GM12878 (cell line): ENCODE measurements at regions not wholly inside any gene's neighbourhood (a gene's known extent, or its start where the extent isn't known, plus 50 kb on each side); places are given as distances from the start of the nearest gene placed in this dataset.

ENCODE experiments used
- BHLHE40 ChIP-seq, 2 experiments: fragments of 450-650 bp in 1 of 2; IDR thresholded peaks; 2 replicates each; pipeline ENCODE4 v1.6.1; 2011 to 2017; ENCODE audit warnings: low read depth in 2 of 2, borderline replicate concordance in 1 of 2, improper control_type of control experiment in 1 of 2, low read length in 1 of 2, mild to moderate bottlenecking in 1 of 2
- CREB1 ChIP-seq: IDR thresholded peaks from 2 replicates; pipeline ENCODE4 v1.6.1; 2012; ENCODE audit warnings: low read depth, mild to moderate bottlenecking, inconsistent platforms
- EZH2 ChIP-seq: IDR thresholded peaks from 2 replicates; pipeline ENCODE4 v1.6.1; 2012; ENCODE audit warnings: low read depth, mild to moderate bottlenecking, control low read depth, inconsistent platforms, low read length, borderline replicate concordance; ENCODE audit not compliant: control insufficient read depth
- FOXM1 ChIP-seq: IDR thresholded peaks from 2 replicates; pipeline ENCODE4 v1.6.1; 2012; ENCODE audit warnings: low read depth, mild to moderate bottlenecking, inconsistent platforms, low read length, moderate library complexity
- NBN ChIP-seq: fragments of 450-650 bp; IDR thresholded peaks from 2 replicates; pipeline ENCODE4 v1.6.1; 2016
- POLR2AphosphoS2 ChIP-seq: IDR thresholded peaks from 2 replicates; pipeline ENCODE4 v1.6.1; 2011; ENCODE audit warnings: low read depth, mild to moderate bottlenecking, low read length, improper control_type of control experiment, moderate library complexity
- SMARCA5 ChIP-seq: fragments of 450-650 bp; IDR thresholded peaks from 2 replicates; pipeline ENCODE4 v1.6.1; 2017; ENCODE audit warnings: mild to moderate bottlenecking
- TBL1XR1 ChIP-seq: IDR thresholded peaks from 2 replicates; pipeline ENCODE4 v1.6.1; 2012; ENCODE audit warnings: low read depth, low read length, improper control_type of control experiment
- TF ChIP-seq, protein P1 (sequence below): fragments of 450-650 bp; IDR thresholded peaks from 2 replicates; pipeline ENCODE4 v1.6.1; 2017; ENCODE audit warnings: low read depth, mild to moderate bottlenecking, moderate library complexity
- TF ChIP-seq, protein P2 (sequence below), 3 experiments: IDR thresholded peaks in 2 of 3; conservative IDR thresholded peaks in 1 of 3; 2 replicates each; pipeline ENCODE4 v1.5.1; 2011; ENCODE audit warnings: low read depth in 3 of 3, low read length in 3 of 3, mild to moderate bottlenecking in 3 of 3, control low read depth in 2 of 3, moderate library complexity in 2 of 3, inconsistent platforms in 1 of 3, mixed read lengths in 1 of 3; ENCODE audit not compliant: control insufficient read depth in 2 of 3, insufficient read depth in 1 of 3; ENCODE audit errors: extremely low read depth in 1 of 3

DNA sequence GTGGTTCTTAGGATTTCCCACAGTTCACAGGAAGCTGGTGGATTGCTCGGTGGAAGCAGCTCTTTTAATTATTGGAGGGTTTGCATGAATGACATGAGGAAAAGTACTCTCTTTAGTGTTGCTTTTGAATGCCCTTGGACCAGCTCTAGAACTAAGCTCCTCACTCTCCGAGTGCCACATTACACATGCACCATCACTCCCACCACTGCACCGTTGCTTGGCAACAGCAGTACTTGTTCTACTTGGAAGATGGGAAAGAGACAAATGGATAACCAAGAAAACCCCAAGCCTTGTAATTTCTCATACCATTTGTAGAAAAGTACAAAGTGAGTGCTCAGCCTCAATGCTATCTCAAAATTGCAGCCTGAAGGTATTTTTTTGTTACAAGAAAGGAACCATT lies 620.2 kb upstream of the BOD1L1 start:
- TF ChIP-seq, protein P1, sequence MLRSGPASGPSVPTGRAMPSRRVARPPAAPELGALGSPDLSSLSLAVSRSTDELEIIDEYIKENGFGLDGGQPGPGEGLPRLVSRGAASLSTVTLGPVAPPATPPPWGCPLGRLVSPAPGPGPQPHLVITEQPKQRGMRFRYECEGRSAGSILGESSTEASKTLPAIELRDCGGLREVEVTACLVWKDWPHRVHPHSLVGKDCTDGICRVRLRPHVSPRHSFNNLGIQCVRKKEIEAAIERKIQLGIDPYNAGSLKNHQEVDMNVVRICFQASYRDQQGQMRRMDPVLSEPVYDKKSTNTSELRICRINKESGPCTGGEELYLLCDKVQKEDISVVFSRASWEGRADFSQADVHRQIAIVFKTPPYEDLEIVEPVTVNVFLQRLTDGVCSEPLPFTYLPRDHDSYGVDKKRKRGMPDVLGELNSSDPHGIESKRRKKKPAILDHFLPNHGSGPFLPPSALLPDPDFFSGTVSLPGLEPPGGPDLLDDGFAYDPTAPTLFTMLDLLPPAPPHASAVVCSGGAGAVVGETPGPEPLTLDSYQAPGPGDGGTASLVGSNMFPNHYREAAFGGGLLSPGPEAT: no peak
- TF ChIP-seq CREB1 (no peak), POLR2AphosphoS2 (no peak), BHLHE40 (IDR thresholded peaks at IDR 0.05; ENCODE audit: borderline replicate concordance in 1 of 2, low read depth in 2 of 2, low read length in 1 of 2) (no peak), EZH2 (no peak), TBL1XR1 (no peak), FOXM1 (no peak), SMARCA5 (no peak), NBN (no peak)
- TF ChIP-seq, protein P2, sequence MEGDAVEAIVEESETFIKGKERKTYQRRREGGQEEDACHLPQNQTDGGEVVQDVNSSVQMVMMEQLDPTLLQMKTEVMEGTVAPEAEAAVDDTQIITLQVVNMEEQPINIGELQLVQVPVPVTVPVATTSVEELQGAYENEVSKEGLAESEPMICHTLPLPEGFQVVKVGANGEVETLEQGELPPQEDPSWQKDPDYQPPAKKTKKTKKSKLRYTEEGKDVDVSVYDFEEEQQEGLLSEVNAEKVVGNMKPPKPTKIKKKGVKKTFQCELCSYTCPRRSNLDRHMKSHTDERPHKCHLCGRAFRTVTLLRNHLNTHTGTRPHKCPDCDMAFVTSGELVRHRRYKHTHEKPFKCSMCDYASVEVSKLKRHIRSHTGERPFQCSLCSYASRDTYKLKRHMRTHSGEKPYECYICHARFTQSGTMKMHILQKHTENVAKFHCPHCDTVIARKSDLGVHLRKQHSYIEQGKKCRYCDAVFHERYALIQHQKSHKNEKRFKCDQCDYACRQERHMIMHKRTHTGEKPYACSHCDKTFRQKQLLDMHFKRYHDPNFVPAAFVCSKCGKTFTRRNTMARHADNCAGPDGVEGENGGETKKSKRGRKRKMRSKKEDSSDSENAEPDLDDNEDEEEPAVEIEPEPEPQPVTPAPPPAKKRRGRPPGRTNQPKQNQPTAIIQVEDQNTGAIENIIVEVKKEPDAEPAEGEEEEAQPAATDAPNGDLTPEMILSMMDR (IDR thresholded peaks at IDR 0.05 in 2 of 3, conservative IDR thresholded peaks at IDR 0.05 in 1 of 3; ENCODE audit: control insufficient read depth in 2 of 3, extremely low read depth in 1 of 3, insufficient read depth in 1 of 3, low read depth in 3 of 3, low read length in 3 of 3): no peak
